H9 (cell line): ENCODE measurements at regions not wholly inside any gene's neighbourhood (a gene's known extent, or its start where the extent isn't known, plus 50 kb on each side); places are given as distances from the start of the nearest gene placed in this dataset.

ENCODE experiments used
- DNase-seq: peaks from one replicate; pipeline ENCODE4 v3.0.0-alpha.2; 2017
- H2AFZ ChIP-seq: one replicate; pipeline ENCODE4 v1.6.1; 2013; ENCODE audit warnings: mild to moderate bottlenecking, low read length, control low read depth, moderate library complexity
- H2AK5ac ChIP-seq: 2 replicates; pipeline ENCODE4 v1.6.1; 2013; ENCODE audit warnings: low read length, control low read depth, mixed read lengths; ENCODE audit not compliant: insufficient read length
- H2BK120ac ChIP-seq: one replicate; pipeline ENCODE4 v1.6.1; 2013; ENCODE audit warnings: low read depth, mild to moderate bottlenecking, low read length, control low read depth, inconsistent platforms; ENCODE audit not compliant: poor library complexity, severe bottlenecking
- H2BK12ac ChIP-seq: 2 replicates; pipeline ENCODE4 v1.6.1; 2013; ENCODE audit warnings: low read length, control low read depth, mixed read lengths, low read depth; ENCODE audit not compliant: insufficient read length
- H2BK15ac ChIP-seq: 2 replicates; pipeline ENCODE4 v1.6.1; 2013; ENCODE audit warnings: low read depth, low read length, control low read depth
- H2BK20ac ChIP-seq: one replicate; pipeline ENCODE4 v1.6.1; 2013; ENCODE audit warnings: low read depth, mild to moderate bottlenecking, low read length, control low read depth, inconsistent platforms; ENCODE audit not compliant: poor library complexity, severe bottlenecking
- H2BK5ac ChIP-seq: 2 replicates; pipeline ENCODE4 v1.6.1; 2013; ENCODE audit warnings: low read length, control low read depth, mixed read lengths; ENCODE audit not compliant: insufficient read length
- H3K14ac ChIP-seq: 2 replicates; pipeline ENCODE4 v1.6.1; 2013; ENCODE audit warnings: low read length, control low read depth; ENCODE audit not compliant: insufficient read depth
- H3K18ac ChIP-seq: 2 replicates; pipeline ENCODE4 v1.6.1; 2013; ENCODE audit warnings: low read depth, mild to moderate bottlenecking, mixed read lengths, low read length, control low read depth; ENCODE audit not compliant: insufficient read length
- H3K23ac ChIP-seq: 2 replicates; pipeline ENCODE4 v1.6.1; 2013; ENCODE audit warnings: low read length, control low read depth, mixed read lengths, low read depth; ENCODE audit not compliant: insufficient read length
- H3K23me2 ChIP-seq: 2 replicates; pipeline ENCODE4 v1.6.1; 2013; ENCODE audit warnings: low read depth, mild to moderate bottlenecking, mixed read lengths, low read length, control low read depth; ENCODE audit not compliant: insufficient read length, poor library complexity, severe bottlenecking
- H3K27ac ChIP-seq: 2 replicates; pipeline ENCODE4 v1.5.1; 2013; ENCODE audit warnings: low read length, control low read depth, mixed read lengths, low read depth; ENCODE audit not compliant: insufficient read length
- H3K27me3 ChIP-seq: 2 replicates; pipeline ENCODE4 v1.6.1; 2013; ENCODE audit warnings: low read length, control low read depth, inconsistent platforms; ENCODE audit not compliant: insufficient read depth
- H3K4ac ChIP-seq: 2 replicates; pipeline ENCODE4 v1.6.1; 2013; ENCODE audit warnings: low read depth, mild to moderate bottlenecking, control low read depth, inconsistent platforms, low read length, moderate library complexity
- H3K4me1 ChIP-seq: 2 replicates; pipeline ENCODE4 v1.6.1; 2013; ENCODE audit warnings: low read length, control low read depth, inconsistent platforms; ENCODE audit not compliant: insufficient read depth
- H3K4me2 ChIP-seq: 2 replicates; pipeline ENCODE4 v1.6.1; 2013; ENCODE audit warnings: low read length, control low read depth, mixed read lengths; ENCODE audit not compliant: insufficient read length, insufficient read depth
- H3K56ac ChIP-seq: 2 replicates; pipeline ENCODE4 v1.6.1; 2013; ENCODE audit warnings: low read depth, mild to moderate bottlenecking, mixed read lengths, low read length, control low read depth; ENCODE audit not compliant: insufficient read length
- H3K79me1 ChIP-seq: 2 replicates; pipeline ENCODE4 v1.6.1; 2013; ENCODE audit warnings: low read depth, mild to moderate bottlenecking, moderate library complexity, low read length, control low read depth, inconsistent platforms; ENCODE audit not compliant: insufficient read depth, poor library complexity, severe bottlenecking
- H3K79me2 ChIP-seq: 2 replicates; pipeline ENCODE4 v1.6.1; 2013; ENCODE audit warnings: low read length, control low read depth, inconsistent platforms; ENCODE audit not compliant: insufficient read depth
- H3K9ac ChIP-seq: 2 replicates; pipeline ENCODE4 v1.6.1; 2013; ENCODE audit warnings: low read length, control low read depth, mixed read lengths; ENCODE audit not compliant: insufficient read length; ENCODE audit errors: extremely low read depth
- H3K9me3 ChIP-seq: one replicate; pipeline ENCODE4 v1.6.1; 2013; ENCODE audit warnings: low read depth, low read length, inconsistent platforms; ENCODE audit not compliant: control insufficient read depth
- H3T11ph ChIP-seq: one replicate; pipeline ENCODE4 v1.6.1; 2013; ENCODE audit warnings: mild to moderate bottlenecking, low read length, control low read depth, inconsistent platforms
- H4K20me1 ChIP-seq: one replicate; pipeline ENCODE4 v1.6.1; 2013; ENCODE audit not compliant: control insufficient read depth, insufficient read length, insufficient read depth
- H4K5ac ChIP-seq: 2 replicates; pipeline ENCODE4 v1.6.1; 2013; ENCODE audit warnings: low read depth, mild to moderate bottlenecking, mixed read lengths, low read length, control low read depth; ENCODE audit not compliant: insufficient read length
- H4K8ac ChIP-seq: replicated peaks from 2 replicates; pipeline ENCODE4 v1.6.1; 2013; ENCODE audit warnings: low read length, control low read depth, mixed read lengths, low read depth; ENCODE audit not compliant: insufficient read length
- H4K91ac ChIP-seq: 2 replicates; pipeline ENCODE4 v1.6.1; 2013; ENCODE audit warnings: low read depth, mild to moderate bottlenecking, moderate library complexity, mixed read lengths, low read length, control low read depth; ENCODE audit not compliant: insufficient read length
- H3K27ac Mint-ChIP-seq, 3 experiments: 2 replicates in 2 of 3; 3 replicates in 1 of 3; pipeline ENCODE4 v1.8.0; 2020 to 2021; ENCODE audit warnings: mixed read lengths in 3 of 3, mild to moderate bottlenecking in 1 of 3, moderate library complexity in 1 of 3
- H3K27me3 Mint-ChIP-seq: 2 replicates; pipeline ENCODE4 v1.8.0; 2021; ENCODE audit warnings: low read depth, mild to moderate bottlenecking, moderate library complexity, mixed read lengths
- H3K36me3 Mint-ChIP-seq, 3 experiments: 2 replicates in 2 of 3; 3 replicates in 1 of 3; pipeline ENCODE4 v1.8.0; 2020 to 2021; ENCODE audit warnings: low read depth in 3 of 3, mixed read lengths in 3 of 3; ENCODE audit not compliant: insufficient read depth in 1 of 3
- H3K4me1 Mint-ChIP-seq, 2 experiments: 2 replicates each; pipeline ENCODE4 v1.8.0; 2020; ENCODE audit warnings: mixed read lengths in 2 of 2
- H3K4me3 Mint-ChIP-seq, 2 experiments: 2 replicates in 1 of 2; 3 replicates in 1 of 2; pipeline ENCODE4 v1.8.0; 2020 to 2021; ENCODE audit warnings: mild to moderate bottlenecking in 2 of 2, mixed read lengths in 2 of 2, moderate library complexity in 1 of 2
- H3K9me3 Mint-ChIP-seq, 2 experiments: 2 replicates in 1 of 2; 3 replicates in 1 of 2; pipeline ENCODE4 v1.8.0; 2020; ENCODE audit warnings: mild to moderate bottlenecking in 2 of 2, mixed read lengths in 2 of 2, moderate library complexity in 1 of 2
- TF ChIP-seq, protein P1 (sequence below): fragments of 200-600 bp; sonication (generic); conservative IDR thresholded peaks from 3 replicates; pipeline ENCODE4 v1.8.0; 2021; ENCODE audit warnings: antibody characterized with exemption, mild to moderate bottlenecking

DNA sequence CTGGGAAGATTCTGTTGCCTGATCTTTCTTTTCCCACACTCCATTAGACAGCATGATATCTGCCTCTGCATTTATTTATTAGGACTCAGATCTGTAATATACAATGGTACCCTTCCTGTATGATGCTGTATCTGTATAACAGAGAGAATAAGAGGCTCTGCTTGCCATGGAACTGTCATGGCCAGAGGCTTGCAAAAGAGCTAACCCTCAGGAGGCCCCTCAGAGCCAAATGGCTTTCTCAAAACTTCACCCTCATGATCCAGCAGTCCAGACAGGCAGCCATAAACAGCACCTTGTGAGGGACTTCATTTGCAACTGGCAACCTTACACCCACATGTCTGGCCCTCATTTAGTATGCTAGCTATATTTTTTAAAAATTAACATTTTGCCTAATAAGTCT lies 57.6 kb downstream of the TMEM30B start:
- no peak overlapping the region for H4K8ac ChIP-seq
- no peak overlapping the region for H3K56ac ChIP-seq
- Mint-ChIP-seq H3K4me3 (no peak overlapping the region), H3K36me3 (no peaks in the 10 kb centered on the region), H3K4me1 (peaks cover 17 to 19% of the 10 kb centered on the region in 2 experiments), H3K27ac (no peak overlapping the region), H3K9me3 (no peaks in the 10 kb centered on the region), H3K27me3 (no peaks in the 10 kb centered on the region)
- H2BK15ac ChIP-seq: no peak overlapping the region
- no peak overlapping the region for H3K4me2 ChIP-seq
- no peak overlapping the region for H2BK120ac ChIP-seq
- H3K4me1 ChIP-seq: no peaks in the 10 kb centered on the region; the same call in 1 of the 2 replicates
- no peak overlapping the region for H2BK5ac ChIP-seq
- H3K4ac ChIP-seq: no peak overlapping the region
- no peaks in the 10 kb centered on the region for H3K79me2 ChIP-seq
- no peak overlapping the region for H3T11ph ChIP-seq
- H3K23ac ChIP-seq: no peak overlapping the region
- H2AK5ac ChIP-seq: no peak overlapping the region
- no peak overlapping the region for H3K14ac ChIP-seq
- H2BK12ac ChIP-seq: no peak overlapping the region
- H2AFZ ChIP-seq: no peak overlapping the region
- no peak overlapping the region for H2BK20ac ChIP-seq
- DNase-seq: no peak
- H3K18ac ChIP-seq: no peak overlapping the region
- no peaks in the 10 kb centered on the region for H3K27me3 ChIP-seq
- no peak overlapping the region for H3K27ac ChIP-seq
- H4K5ac ChIP-seq: no peak overlapping the region
- no peak overlapping the region for H3K9ac ChIP-seq
- H3K9me3 ChIP-seq: no peaks in the 10 kb centered on the region
- H3K23me2 ChIP-seq: no peaks in the 10 kb centered on the region
- H4K20me1 ChIP-seq: no peaks in the 10 kb centered on the region
- no peaks in the 10 kb centered on the region for H3K79me1 ChIP-seq
- H4K91ac ChIP-seq: no peak overlapping the region
- TF ChIP-seq, protein P1, sequence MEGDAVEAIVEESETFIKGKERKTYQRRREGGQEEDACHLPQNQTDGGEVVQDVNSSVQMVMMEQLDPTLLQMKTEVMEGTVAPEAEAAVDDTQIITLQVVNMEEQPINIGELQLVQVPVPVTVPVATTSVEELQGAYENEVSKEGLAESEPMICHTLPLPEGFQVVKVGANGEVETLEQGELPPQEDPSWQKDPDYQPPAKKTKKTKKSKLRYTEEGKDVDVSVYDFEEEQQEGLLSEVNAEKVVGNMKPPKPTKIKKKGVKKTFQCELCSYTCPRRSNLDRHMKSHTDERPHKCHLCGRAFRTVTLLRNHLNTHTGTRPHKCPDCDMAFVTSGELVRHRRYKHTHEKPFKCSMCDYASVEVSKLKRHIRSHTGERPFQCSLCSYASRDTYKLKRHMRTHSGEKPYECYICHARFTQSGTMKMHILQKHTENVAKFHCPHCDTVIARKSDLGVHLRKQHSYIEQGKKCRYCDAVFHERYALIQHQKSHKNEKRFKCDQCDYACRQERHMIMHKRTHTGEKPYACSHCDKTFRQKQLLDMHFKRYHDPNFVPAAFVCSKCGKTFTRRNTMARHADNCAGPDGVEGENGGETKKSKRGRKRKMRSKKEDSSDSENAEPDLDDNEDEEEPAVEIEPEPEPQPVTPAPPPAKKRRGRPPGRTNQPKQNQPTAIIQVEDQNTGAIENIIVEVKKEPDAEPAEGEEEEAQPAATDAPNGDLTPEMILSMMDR: no peak
